ENCODE measurements at regions not wholly inside any gene's neighbourhood (a gene's known extent, or its start where the extent isn't known, plus 50 kb on each side); places are given as distances from the start of the nearest gene placed in this dataset.

GRCh38 chr4:103400405-103400804 is 202.3 kb upstream of the CENPE start (continued):
- no peak for TF ChIP-seq JUND (IDR thresholded peaks at IDR 0.05; ENCODE audit: borderline replicate concordance, low read depth, low read length)
- 0 out of 3 replicates have a peak, but pooled peaks have one; percentile 23 for TF ChIP-seq JUND (tag; IDR thresholded peaks at IDR 0.05; ENCODE audit: borderline replicate concordance, low read depth, low read length)
- TF ChIP-seq NFIX (CRISPR knock-in tag; IDR thresholded peaks at IDR 0.05; ENCODE audit: low read depth), result no peak
- TF ChIP-seq HDAC2 (IDR thresholded peaks at IDR 0.05), result no peak
- no peak for TF ChIP-seq KLF16 (IDR thresholded peaks at IDR 0.05)
- no peak for TF ChIP-seq GTF3C2 (IDR thresholded peaks at IDR 0.05; ENCODE audit: borderline replicate concordance, extremely low read depth, insufficient read length)
- no peak for TF ChIP-seq TAF7 (tag; IDR thresholded peaks at IDR 0.05)
- TF ChIP-seq ZNF280A (IDR thresholded peaks at IDR 0.05; ENCODE audit: low read depth, partially characterized antibody), result no peak
- TF ChIP-seq BHLHE40 (IDR thresholded peaks at IDR 0.05; ENCODE audit: low read length), result 0 out of 2 replicates have a peak, but pooled peaks have one; percentile 6
- no peak for TF ChIP-seq SMAD3 (CRISPR knock-in tag; conservative IDR thresholded peaks at IDR 0.05)

Data from K562 (cell line).